Fibroblast of villous mesenchyme (primary cell): ENCODE measurements at regions not wholly inside any gene's neighbourhood (a gene's known extent, or its start where the extent isn't known, plus 50 kb on each side); places are given as distances from the start of the nearest gene placed in this dataset.

Source experiments
- DNase-seq: peaks from one replicate; pipeline ENCODE4 v3.0.0-alpha.2; 2010; ENCODE audit warnings: low read depth
- H3K4me3 ChIP-seq: 2 replicates; pipeline ENCODE4 v1.5.1; 2011; ENCODE audit warnings: low read depth, mild to moderate bottlenecking, low read length
- TF ChIP-seq, protein P1 (sequence below): IDR thresholded peaks from 2 replicates; pipeline ENCODE4 v1.5.1; 2012; ENCODE audit warnings: low read depth, mild to moderate bottlenecking, low read length; ENCODE audit not compliant: insufficient read depth

DNA sequence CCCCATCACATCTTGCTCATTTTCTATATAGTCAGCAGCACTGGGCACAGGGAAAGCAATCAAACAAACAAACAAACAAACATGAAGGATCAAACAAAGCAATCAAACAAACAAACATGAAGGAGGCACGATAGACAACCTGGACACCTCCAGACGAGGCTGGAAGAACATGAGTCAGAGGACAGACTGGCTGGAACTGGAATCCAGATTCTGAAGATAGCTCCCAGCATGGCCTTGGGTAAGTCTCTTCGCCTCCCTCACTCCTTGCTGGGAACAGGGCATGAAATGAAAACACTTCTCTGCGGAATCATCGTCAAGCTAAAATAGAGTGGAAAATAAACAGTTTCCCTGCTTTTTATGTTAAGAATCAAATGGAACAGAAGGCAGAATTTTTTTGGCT, 984.8 kb downstream of the VRK1 start:
- no peak for DNase-seq
- TF ChIP-seq, protein P1, sequence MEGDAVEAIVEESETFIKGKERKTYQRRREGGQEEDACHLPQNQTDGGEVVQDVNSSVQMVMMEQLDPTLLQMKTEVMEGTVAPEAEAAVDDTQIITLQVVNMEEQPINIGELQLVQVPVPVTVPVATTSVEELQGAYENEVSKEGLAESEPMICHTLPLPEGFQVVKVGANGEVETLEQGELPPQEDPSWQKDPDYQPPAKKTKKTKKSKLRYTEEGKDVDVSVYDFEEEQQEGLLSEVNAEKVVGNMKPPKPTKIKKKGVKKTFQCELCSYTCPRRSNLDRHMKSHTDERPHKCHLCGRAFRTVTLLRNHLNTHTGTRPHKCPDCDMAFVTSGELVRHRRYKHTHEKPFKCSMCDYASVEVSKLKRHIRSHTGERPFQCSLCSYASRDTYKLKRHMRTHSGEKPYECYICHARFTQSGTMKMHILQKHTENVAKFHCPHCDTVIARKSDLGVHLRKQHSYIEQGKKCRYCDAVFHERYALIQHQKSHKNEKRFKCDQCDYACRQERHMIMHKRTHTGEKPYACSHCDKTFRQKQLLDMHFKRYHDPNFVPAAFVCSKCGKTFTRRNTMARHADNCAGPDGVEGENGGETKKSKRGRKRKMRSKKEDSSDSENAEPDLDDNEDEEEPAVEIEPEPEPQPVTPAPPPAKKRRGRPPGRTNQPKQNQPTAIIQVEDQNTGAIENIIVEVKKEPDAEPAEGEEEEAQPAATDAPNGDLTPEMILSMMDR, result no peak
- H3K4me3 ChIP-seq, result no peak overlapping the region

DNA sequence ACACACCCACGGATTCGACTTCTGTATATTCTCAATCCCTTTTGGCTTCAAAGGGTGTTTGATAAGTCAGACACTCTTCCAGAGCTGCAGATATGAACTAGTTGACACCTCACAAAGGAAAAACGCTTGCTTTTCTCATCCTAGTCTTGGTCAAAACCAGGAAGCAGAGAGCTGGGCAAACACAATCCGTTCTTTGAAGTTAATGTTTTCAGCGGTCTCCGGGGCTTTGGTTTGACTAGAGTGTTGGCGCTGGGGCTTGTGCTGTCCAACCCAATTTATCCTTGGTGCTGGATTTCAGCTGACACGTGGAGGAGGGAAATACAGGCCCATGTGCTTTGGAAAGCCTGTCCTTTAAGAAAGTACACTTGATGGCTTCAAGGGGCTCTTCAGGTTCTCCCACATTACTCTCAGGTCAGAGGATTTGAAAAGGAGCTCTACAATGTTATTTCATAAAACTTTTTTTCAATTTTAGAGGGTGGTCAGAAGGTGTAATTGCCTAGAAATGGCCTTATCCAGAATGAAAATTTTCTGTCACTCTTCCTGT, 985.8 kb downstream of the VRK1 start:
- no peak for DNase-seq
- no peak overlapping the region for H3K4me3 ChIP-seq
- TF ChIP-seq, protein P1, result no peak

DNA sequence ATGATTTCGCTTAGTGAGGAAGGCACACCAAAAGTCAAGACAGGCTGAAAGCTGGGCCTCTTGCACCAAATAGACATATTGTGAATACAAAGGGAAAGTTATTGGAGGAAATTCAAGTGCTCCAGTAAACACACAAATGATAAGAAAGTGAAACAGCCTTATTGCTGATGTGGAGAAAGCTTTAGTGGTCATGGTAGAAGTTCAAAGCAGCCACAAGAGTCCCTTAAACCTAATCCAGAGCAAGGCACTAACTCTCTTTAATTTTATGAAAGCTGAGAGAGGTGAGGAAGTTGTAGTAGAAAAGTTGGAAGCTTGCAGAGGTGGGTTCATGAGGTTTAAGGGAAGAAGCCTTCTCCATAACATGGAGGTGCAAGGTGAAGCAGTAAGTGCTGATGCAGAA, 988.3 kb downstream of the VRK1 start:
- no peak overlapping the region for H3K4me3 ChIP-seq
- TF ChIP-seq, protein P1, result no peak
- DNase-seq, result no peak

DNA sequence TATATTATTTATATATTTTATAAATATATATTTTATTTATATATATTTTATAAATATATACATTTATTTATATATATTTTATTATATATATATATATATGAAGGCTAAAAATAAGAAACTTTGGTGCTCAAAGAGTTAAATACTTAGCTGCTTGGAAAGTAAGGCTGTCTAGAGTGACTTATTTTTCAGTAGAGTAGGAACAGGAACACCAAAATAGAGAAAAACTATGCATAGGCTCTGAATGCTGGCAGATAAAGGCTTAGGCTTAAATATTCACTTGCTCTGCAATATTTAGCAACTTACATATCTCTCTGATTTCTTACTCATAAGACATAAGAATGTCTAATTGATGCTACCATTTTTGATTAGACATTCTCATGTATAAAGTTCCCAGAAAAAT, 991.2 kb downstream of the VRK1 start:
- TF ChIP-seq, protein P1, result no peak
- no peak overlapping the region for H3K4me3 ChIP-seq

DNA sequence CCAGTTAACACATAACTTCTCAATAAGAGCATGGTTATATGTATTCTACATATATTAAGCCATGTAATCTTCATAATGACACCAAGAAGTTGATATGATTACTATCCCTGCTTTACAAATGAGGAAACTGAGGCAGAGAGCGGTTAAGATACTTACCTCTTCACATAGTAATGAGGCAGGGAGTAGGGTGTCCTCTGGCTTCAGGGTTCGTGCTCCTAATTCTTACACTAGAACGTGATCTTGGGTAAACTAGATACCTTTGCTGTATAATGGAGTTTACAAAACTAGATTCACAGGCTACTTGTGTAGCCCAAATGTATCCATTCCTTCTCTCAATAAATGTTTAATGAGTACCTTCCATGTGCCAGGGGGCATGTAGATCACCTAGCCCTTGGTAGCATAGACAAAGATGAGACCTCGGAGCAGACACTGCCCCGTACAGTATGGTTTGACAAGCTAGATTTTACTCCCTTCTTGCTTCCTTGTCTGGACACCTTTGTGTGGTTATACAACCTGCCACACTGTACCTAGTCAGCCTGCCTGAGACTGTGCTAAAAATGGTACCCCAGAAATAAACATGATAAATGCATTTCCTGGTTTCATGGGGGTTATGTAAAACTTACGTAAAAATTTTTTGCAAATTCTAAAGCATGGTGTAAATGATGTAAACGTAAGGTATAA, 991.8 kb downstream of the VRK1 start:
- no peak overlapping the region for H3K4me3 ChIP-seq
- no peak for DNase-seq
- TF ChIP-seq, protein P1, result no peak

More for the DNA sequence above, 991.2 kb downstream of the VRK1 start:
- no peak for DNase-seq

DNA sequence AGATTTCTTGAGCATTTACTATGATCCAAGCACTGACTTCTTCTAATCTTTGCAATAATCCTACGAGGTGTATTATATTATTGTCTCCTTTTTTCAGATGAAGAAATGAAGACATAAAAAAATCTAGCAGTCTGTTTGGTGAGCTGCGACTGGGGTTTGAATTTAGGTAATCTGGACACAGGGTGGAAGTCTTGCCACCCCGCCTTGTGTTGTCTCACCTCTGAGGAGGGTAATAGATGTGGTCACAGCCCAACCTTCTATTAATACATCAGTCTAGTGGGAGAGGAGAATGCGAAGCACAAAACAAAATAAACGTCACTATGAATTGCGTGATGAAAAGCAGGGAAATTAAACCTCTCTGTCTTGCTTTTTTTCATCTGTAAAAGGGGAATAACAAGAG, 993.9 kb downstream of the VRK1 start:
- no peak for DNase-seq
- TF ChIP-seq, protein P1, result no peak
- H3K4me3 ChIP-seq, result no peak overlapping the region

DNA sequence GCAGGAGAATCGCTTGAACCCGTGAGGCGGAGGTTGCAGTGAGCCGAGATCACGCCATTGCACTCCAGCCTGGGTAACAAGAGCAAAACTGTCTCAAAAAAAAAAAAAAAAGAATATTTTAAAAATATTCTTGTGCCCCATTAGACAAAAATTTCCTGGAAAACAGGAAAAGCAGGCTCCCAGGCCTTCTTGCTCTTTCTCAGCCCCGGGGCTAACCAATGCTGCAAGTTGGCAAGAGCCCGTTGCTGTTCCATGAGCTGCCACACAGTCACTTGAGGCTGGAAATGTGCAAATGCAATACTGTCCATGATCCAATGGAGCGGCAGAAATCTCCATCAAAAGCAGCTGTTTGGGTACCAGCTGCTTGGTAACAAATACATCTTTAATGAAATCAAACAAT, 994.7 kb downstream of the VRK1 start:
- TF ChIP-seq, protein P1, result no peak
- no peak for DNase-seq
- H3K4me3 ChIP-seq, result no peak overlapping the region
